ENCODE measurements at regions not wholly inside any gene's neighbourhood (a gene's known extent, or its start where the extent isn't known, plus 50 kb on each side); places are given as distances from the start of the nearest gene placed in this dataset.
"Not testable (repeated sequence)": the region's sequence is repeated elsewhere in the genome, so short reads cannot be mapped to it uniquely, and the experiment has no call there.

GRCh38 chr14:58769011-58769643 is 131.4 kb downstream of the DACT1 start:
- H3K9ac ChIP-seq (ENCODE audit: low read length) = no peak overlapping the region
- no peaks in the 10 kb centered on the region for H3K36me3 ChIP-seq (ENCODE audit: control insufficient read depth, insufficient read depth, low read length)
- no peak overlapping the region for H3K27ac ChIP-seq (ENCODE audit: low read depth, low read length)
- no peaks in the 10 kb centered on the region for H3K4me1 ChIP-seq (ENCODE audit: control insufficient read depth, insufficient read depth, low read length)
- no peaks in the 10 kb centered on the region for H3K27me3 ChIP-seq (ENCODE audit: control insufficient read depth, insufficient read depth, low read length)
- H3K4me3 ChIP-seq (ENCODE audit: low read length) = no peak overlapping the region

GRCh38 chr14:58769771-58770170 is 132.0 kb downstream of the DACT1 start:
- no peak overlapping the region for H3K4me3 ChIP-seq (ENCODE audit: low read length)
- H3K4me1 ChIP-seq (ENCODE audit: control insufficient read depth, insufficient read depth, low read length) = no peaks in the 10 kb centered on the region
- H3K27ac ChIP-seq (ENCODE audit: low read depth, low read length) = no peak overlapping the region
- H3K36me3 ChIP-seq (ENCODE audit: control insufficient read depth, insufficient read depth, low read length) = no peaks in the 10 kb centered on the region
- no peak overlapping the region for H3K9ac ChIP-seq (ENCODE audit: low read length)
- H3K27me3 ChIP-seq (ENCODE audit: control insufficient read depth, insufficient read depth, low read length) = no peaks in the 10 kb centered on the region

DNA sequence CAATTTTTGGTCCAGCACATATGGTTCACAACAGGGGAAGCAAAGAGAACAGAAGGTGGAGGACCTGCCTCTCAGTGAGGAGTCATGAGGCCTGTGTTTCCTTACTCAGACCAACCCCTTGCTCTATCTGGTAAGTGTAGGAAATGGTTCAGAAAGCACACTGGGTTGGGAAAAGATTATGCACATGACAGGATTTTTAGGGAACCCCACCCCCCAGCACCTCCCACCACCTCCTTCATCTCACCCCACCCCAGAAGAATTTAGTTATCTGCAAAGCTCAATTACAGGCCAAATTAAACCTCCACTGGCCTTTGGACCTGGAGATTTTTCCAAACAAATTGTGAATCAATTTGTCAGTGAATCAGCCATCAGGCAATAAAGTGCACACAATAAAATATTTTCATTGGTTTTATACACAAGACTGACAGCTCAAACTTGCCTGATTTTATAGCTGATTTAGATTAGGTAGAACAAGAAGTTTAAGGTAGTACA is 132.8 kb downstream of the DACT1 start:
- Histone ChIP-seq H3K4me1 (ENCODE audit: control insufficient read depth, insufficient read depth, low read length) (no peaks in the 10 kb centered on the region), H3K36me3 (ENCODE audit: control insufficient read depth, insufficient read depth, low read length) (no peaks in the 10 kb centered on the region), H3K27me3 (ENCODE audit: control insufficient read depth, insufficient read depth, low read length) (no peaks in the 10 kb centered on the region), H3K4me3 (ENCODE audit: low read length) (no peak overlapping the region), H3K9ac (ENCODE audit: low read length) (no peak overlapping the region), H3K27ac (ENCODE audit: low read depth, low read length) (no peak overlapping the region)

DNA sequence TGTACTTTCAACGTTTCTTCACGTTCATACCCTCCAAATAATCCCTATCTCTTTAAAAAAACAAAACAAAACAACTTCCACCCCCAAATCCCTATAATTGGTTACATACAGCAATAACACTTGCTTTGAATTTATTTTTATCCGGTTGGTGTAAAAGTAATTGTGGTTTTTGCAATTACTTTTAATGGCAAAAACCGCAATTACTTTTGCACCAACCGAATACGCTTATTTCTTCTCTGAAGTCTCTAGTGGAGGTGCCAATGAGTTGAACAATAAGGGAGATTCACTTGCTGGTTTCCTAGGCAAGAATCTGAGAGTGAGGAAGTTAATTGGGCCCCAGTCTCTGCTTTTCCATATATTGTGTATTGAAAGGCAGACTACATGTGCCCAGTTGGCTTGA is 133.3 kb downstream of the DACT1 start:
- Histone ChIP-seq H3K27ac (ENCODE audit: low read depth, low read length) (no peak overlapping the region), H3K4me3 (ENCODE audit: low read length) (no peak overlapping the region), H3K36me3 (ENCODE audit: control insufficient read depth, insufficient read depth, low read length) (no peaks in the 10 kb centered on the region), H3K9ac (ENCODE audit: low read length) (no peak overlapping the region), H3K27me3 (ENCODE audit: control insufficient read depth, insufficient read depth, low read length) (no peaks in the 10 kb centered on the region), H3K4me1 (ENCODE audit: control insufficient read depth, insufficient read depth, low read length) (no peaks in the 10 kb centered on the region)

- Histone ChIP-seq H3K9ac (ENCODE audit: low read length) (no peak overlapping the region), H3K36me3 (ENCODE audit: control insufficient read depth, insufficient read depth, low read length) (no peaks in the 10 kb centered on the region), H3K27me3 (ENCODE audit: control insufficient read depth, insufficient read depth, low read length) (no peaks in the 10 kb centered on the region), H3K27ac (ENCODE audit: low read depth, low read length) (no peak overlapping the region), H3K4me3 (ENCODE audit: low read length) (no peak overlapping the region), H3K4me1 (ENCODE audit: control insufficient read depth, insufficient read depth, low read length) (no peaks in the 10 kb centered on the region)
These were observed 134.4 kb downstream of the DACT1 start for GRCh38 chr14:58772116-58772515.

- H3K27me3 ChIP-seq (ENCODE audit: control insufficient read depth, insufficient read depth, low read length) = no peaks in the 10 kb centered on the region
- no peak overlapping the region for H3K4me3 ChIP-seq (ENCODE audit: low read length)
- no peaks in the 10 kb centered on the region for H3K4me1 ChIP-seq (ENCODE audit: control insufficient read depth, insufficient read depth, low read length)
- no peak overlapping the region for H3K27ac ChIP-seq (ENCODE audit: low read depth, low read length)
- no peak overlapping the region for H3K9ac ChIP-seq (ENCODE audit: low read length)
- no peaks in the 10 kb centered on the region for H3K36me3 ChIP-seq (ENCODE audit: control insufficient read depth, insufficient read depth, low read length)
These were observed 135.2 kb downstream of the DACT1 start for GRCh38 chr14:58772794-58773620.

GRCh38 chr14:58774531-58774930 is 136.8 kb downstream of the DACT1 start:
- Histone ChIP-seq H3K4me3 (ENCODE audit: low read length) (no peak overlapping the region), H3K27ac (ENCODE audit: low read depth, low read length) (no peak overlapping the region), H3K4me1 (ENCODE audit: control insufficient read depth, insufficient read depth, low read length) (no peaks in the 10 kb centered on the region)

DNA sequence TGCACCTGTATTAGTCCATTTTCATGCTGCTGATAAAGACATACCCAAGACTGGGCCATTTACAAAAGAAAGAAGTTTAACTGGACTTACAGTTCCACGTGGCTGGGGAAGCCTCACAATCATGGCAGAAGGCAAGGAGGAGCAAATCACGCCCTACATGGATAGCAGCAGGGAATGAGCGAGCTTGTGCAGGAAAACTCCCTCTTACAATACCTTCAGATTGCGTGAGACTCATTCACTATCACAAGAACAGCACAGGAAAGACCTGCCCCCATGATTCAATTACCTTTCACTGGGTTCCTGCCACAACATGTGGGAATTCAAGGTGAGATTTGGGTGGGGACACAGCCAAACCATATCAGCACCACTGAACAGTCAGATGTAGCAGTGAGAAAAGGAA is 137.4 kb downstream of the DACT1 start:
- H3K4me3 ChIP-seq (ENCODE audit: low read length); H3K36me3 ChIP-seq (ENCODE audit: control insufficient read depth, insufficient read depth, low read length); H3K27ac ChIP-seq (ENCODE audit: low read depth, low read length); H3K4me1 ChIP-seq (ENCODE audit: control insufficient read depth, insufficient read depth, low read length); H3K27me3 ChIP-seq (ENCODE audit: control insufficient read depth, insufficient read depth, low read length); H3K9ac ChIP-seq (ENCODE audit: low read length): not testable (repeated sequence)

More at GRCh38 chr14:58774531-58774930, 136.8 kb downstream of the DACT1 start:
- no peaks in the 10 kb centered on the region for H3K36me3 ChIP-seq (ENCODE audit: control insufficient read depth, insufficient read depth, low read length)
- no peaks in the 10 kb centered on the region for H3K27me3 ChIP-seq (ENCODE audit: control insufficient read depth, insufficient read depth, low read length)
- no peak overlapping the region for H3K9ac ChIP-seq (ENCODE audit: low read length)

DNA sequence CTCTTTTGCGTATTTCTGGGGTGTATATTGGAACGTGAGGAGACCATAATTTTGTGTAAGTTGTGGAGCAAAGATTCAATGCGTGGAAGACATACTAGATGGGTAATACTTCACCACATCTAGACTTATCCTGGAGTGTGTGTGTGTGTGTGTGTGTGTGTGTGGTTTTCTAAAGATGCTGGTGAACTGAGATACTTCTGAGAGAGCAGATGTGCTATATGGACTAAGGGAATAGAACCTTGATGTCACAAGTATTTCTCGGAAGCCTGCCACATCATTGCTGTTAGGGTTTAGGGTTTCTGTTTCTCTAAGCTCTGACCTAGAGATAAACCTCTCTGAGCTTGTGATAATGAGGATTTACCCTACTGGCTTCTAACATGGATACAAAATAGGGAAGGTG is 138.8 kb downstream of the DACT1 start:
- Histone ChIP-seq H3K36me3 (ENCODE audit: control insufficient read depth, insufficient read depth, low read length) (no peaks in the 10 kb centered on the region), H3K4me1 (ENCODE audit: control insufficient read depth, insufficient read depth, low read length) (no peaks in the 10 kb centered on the region), H3K4me3 (ENCODE audit: low read length) (no peak overlapping the region), H3K27me3 (ENCODE audit: control insufficient read depth, insufficient read depth, low read length) (no peaks in the 10 kb centered on the region), H3K9ac (ENCODE audit: low read length) (no peak overlapping the region), H3K27ac (ENCODE audit: low read depth, low read length) (no peak overlapping the region)

- H3K4me1 ChIP-seq (ENCODE audit: control insufficient read depth, insufficient read depth, low read length) = no peaks in the 10 kb centered on the region
- no peak overlapping the region for H3K27ac ChIP-seq (ENCODE audit: low read depth, low read length)
- no peak overlapping the region for H3K9ac ChIP-seq (ENCODE audit: low read length)
- H3K36me3 ChIP-seq (ENCODE audit: control insufficient read depth, insufficient read depth, low read length) = no peaks in the 10 kb centered on the region
- no peak overlapping the region for H3K4me3 ChIP-seq (ENCODE audit: low read length)
- H3K27me3 ChIP-seq (ENCODE audit: control insufficient read depth, insufficient read depth, low read length) = no peaks in the 10 kb centered on the region
These were observed 139.8 kb downstream of the DACT1 start for GRCh38 chr14:58777541-58777979.

- H3K27ac ChIP-seq (ENCODE audit: low read depth, low read length) = no peak overlapping the region
- H3K4me1 ChIP-seq (ENCODE audit: control insufficient read depth, insufficient read depth, low read length) = no peaks in the 10 kb centered on the region
- no peak overlapping the region for H3K4me3 ChIP-seq (ENCODE audit: low read length)
- no peaks in the 10 kb centered on the region for H3K27me3 ChIP-seq (ENCODE audit: control insufficient read depth, insufficient read depth, low read length)
- H3K9ac ChIP-seq (ENCODE audit: low read length) = no peak overlapping the region
- no peaks in the 10 kb centered on the region for H3K36me3 ChIP-seq (ENCODE audit: control insufficient read depth, insufficient read depth, low read length)
These were observed 140.4 kb downstream of the DACT1 start for GRCh38 chr14:58778202-58778601.

DNA sequence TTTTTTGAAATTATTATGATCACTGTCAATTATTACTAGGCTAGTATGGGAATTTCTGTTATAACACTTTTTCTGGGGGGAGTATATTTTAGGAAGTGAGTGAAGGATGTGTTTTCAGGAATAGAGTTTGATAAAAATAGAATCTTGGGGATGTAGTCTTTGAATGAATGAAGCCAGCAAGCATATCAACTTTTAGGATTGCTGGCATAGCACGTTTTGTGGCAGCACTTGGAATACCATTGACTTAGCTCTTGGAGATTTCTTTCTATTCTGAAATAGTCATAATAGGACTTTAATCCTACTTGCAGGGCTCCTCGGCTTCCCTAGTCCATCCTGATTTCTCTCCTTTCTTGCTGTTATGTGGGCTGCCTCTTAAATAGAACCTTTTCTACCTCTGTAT is 141.6 kb downstream of the DACT1 start:
- no peak overlapping the region for H3K4me3 ChIP-seq (ENCODE audit: low read length)
- no peaks in the 10 kb centered on the region for H3K27me3 ChIP-seq (ENCODE audit: control insufficient read depth, insufficient read depth, low read length)
- no peak overlapping the region for H3K27ac ChIP-seq (ENCODE audit: low read depth, low read length)
- H3K36me3 ChIP-seq (ENCODE audit: control insufficient read depth, insufficient read depth, low read length) = no peaks in the 10 kb centered on the region
- H3K4me1 ChIP-seq (ENCODE audit: control insufficient read depth, insufficient read depth, low read length) = no peaks in the 10 kb centered on the region
- no peak overlapping the region for H3K9ac ChIP-seq (ENCODE audit: low read length)

DNA sequence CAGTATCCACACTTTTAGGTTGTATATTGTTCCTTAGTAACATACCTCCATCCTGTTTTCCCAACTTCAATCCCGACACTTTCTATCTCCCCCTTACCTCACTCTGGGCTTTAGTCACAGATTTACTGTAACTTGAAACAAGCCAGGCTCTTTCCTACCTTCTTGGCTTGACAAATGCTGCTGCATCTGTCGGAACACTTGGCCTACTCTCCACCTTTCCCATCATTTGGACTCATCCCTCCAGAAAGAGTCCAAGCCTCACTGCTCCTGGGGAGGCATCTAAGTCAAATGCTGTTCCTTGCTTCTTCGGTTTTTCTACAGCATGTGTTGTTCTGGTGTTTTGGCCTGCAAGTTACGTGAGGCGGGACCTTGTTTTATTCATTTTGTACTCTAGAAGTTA is 142.4 kb downstream of the DACT1 start:
- Histone ChIP-seq H3K36me3 (ENCODE audit: control insufficient read depth, insufficient read depth, low read length) (no peaks in the 10 kb centered on the region), H3K9ac (ENCODE audit: low read length) (no peak overlapping the region), H3K27ac (ENCODE audit: low read depth, low read length) (no peak overlapping the region), H3K4me3 (ENCODE audit: low read length) (no peak overlapping the region), H3K4me1 (ENCODE audit: control insufficient read depth, insufficient read depth, low read length) (no peaks in the 10 kb centered on the region), H3K27me3 (ENCODE audit: control insufficient read depth, insufficient read depth, low read length) (no peaks in the 10 kb centered on the region)
